Body of pancreas (tissue), 4 donors: ENCODE measurements at regions not wholly inside any gene's neighbourhood (a gene's known extent, or its start where the extent isn't known, plus 50 kb on each side); places are given as distances from the start of the nearest gene placed in this dataset.

Experiments
- POLR2A ChIP-seq, 3 donors: fragments of 450-650 bp; IDR thresholded peaks; one replicate each; pipeline ENCODE4 v1.6.1; 2016; ENCODE audit warnings: antibody characterized with exemption in 3 of 3, mild to moderate bottlenecking in 2 of 3
- TF ChIP-seq, protein P1 (sequence below), 7 experiments: fragments of 450-650 bp in 4 of 7; fragments of 200-600 bp in 3 of 7; sonication (generic) in 3 of 7; IDR thresholded peaks; one replicate each; pipeline ENCODE4 v1.5.1; 2016 to 2019; ENCODE audit warnings: antibody characterized with exemption in 7 of 7

DNA sequence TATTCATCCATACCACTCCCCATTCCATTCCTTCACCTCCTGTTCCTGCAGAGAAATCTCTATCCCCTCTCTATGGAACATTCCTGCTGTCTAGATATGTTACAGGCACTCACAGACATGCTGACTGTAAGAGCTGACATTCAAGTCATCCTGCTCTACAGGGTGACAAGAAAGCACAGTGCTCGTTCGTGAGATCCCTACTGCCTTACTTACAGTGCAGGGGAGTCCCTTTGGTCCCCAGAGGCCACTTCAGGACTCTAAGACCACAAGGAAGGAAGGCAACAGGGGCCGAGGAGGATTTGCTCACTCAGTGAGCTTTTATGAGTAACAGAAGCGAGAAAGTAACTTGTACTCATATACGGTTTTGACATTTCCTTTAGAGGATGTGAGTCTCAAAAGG is 110.5 kb downstream of the GAS1 start:
- TF ChIP-seq, protein P1, sequence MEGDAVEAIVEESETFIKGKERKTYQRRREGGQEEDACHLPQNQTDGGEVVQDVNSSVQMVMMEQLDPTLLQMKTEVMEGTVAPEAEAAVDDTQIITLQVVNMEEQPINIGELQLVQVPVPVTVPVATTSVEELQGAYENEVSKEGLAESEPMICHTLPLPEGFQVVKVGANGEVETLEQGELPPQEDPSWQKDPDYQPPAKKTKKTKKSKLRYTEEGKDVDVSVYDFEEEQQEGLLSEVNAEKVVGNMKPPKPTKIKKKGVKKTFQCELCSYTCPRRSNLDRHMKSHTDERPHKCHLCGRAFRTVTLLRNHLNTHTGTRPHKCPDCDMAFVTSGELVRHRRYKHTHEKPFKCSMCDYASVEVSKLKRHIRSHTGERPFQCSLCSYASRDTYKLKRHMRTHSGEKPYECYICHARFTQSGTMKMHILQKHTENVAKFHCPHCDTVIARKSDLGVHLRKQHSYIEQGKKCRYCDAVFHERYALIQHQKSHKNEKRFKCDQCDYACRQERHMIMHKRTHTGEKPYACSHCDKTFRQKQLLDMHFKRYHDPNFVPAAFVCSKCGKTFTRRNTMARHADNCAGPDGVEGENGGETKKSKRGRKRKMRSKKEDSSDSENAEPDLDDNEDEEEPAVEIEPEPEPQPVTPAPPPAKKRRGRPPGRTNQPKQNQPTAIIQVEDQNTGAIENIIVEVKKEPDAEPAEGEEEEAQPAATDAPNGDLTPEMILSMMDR (IDR thresholded peaks at IDR 0.05), result no peak
- no peak for TF ChIP-seq POLR2A (IDR thresholded peaks at IDR 0.05)
